K562 (cell line): ENCODE measurements at regions not wholly inside any gene's neighbourhood (a gene's known extent, or its start where the extent isn't known, plus 50 kb on each side); places are given as distances from the start of the nearest gene placed in this dataset.

Experiments used
- ATAC-seq: fragments of 200-7000 bp; cut with Tn5 transposase; 3 replicates; pipeline ENCODE4 v1.9.1; 2020; ENCODE audit warnings: moderate library complexity
- BruUV-seq: library from RNA; stranded (reverse); fragments of 400-500 nt; replicated peaks from 2 replicates; lab custom pipeline; 2021; lab: Mats Ljungman, UMichigan
- CTCF ChIA-PET: fragments of 300-600 bp; formaldehyde crosslinking; extraction: SDS; loops from one replicate; lab custom pipeline; 2021; ENCODE audit warnings: low intra/inter-chr PET ratio; lab: Yijun Ruan, JAX
- POLR2A ChIA-PET: fragments of 300-600, 350-650 bp; sonication (Branson Sonifier 250); formaldehyde crosslinking; extraction: SDS; loops from one replicate; lab custom pipeline; 2021; ENCODE audit warnings: antibody characterized with exemption, inconsistent platforms; lab: Yijun Ruan, JAX
- DNase-seq, 4 experiments: peaks; one replicate each; pipeline versions ENCODE4 v3.0.0 to v3.0.0-alpha.2; 2011 to 2018; ENCODE audit warnings: low spot score in 3 of 4, mixed read lengths in 3 of 4; ENCODE audit errors: extremely low read depth in 1 of 4
- FAIRE-seq: peaks from 2 replicates; lab custom pipeline; 2011; peaks lifted over from hg19 to GRCh38; lab: Jason Lieb, UNC
- H2AFZ ChIP-seq: 2 replicates; pipeline ENCODE4 v1.6.0; 2011; ENCODE audit warnings: low read depth, low read length, control low read depth, inconsistent platforms
- H3K27ac ChIP-seq: fragments of 200-600 bp; 3 replicates; pipeline ENCODE4 v1.8.0; 2011; ENCODE audit warnings: low read depth, mild to moderate bottlenecking, control low read depth, inconsistent platforms, low read length, moderate library complexity, mixed read lengths; ENCODE audit errors: extremely low read depth
- H3K27me3 ChIP-seq, 2 experiments: fragments of 300-600 bp in 1 of 2; 2 replicates in 1 of 2; 3 replicates in 1 of 2; pipeline versions ENCODE4 v1.6.0 to v1.8.0; 2011; ENCODE audit warnings: inconsistent platforms in 2 of 2, low read length in 2 of 2, mild to moderate bottlenecking in 1 of 2, mixed read lengths in 1 of 2, moderate library complexity in 1 of 2; ENCODE audit not compliant: control insufficient read depth in 2 of 2, insufficient read depth in 2 of 2
- H3K36me3 ChIP-seq: fragments of 300-600 bp; 3 replicates; pipeline ENCODE4 v1.8.0; 2011; ENCODE audit warnings: mild to moderate bottlenecking, low read length, inconsistent platforms; ENCODE audit not compliant: control insufficient read depth, insufficient read depth
- H3K4me1 ChIP-seq, 2 experiments: fragments of 200-600 bp in 1 of 2; replicated peaks in 1 of 2; 2 replicates in 1 of 2; 3 replicates in 1 of 2; pipeline versions ENCODE4 v1.5.1 to v1.8.0; 2011; ENCODE audit warnings: inconsistent platforms in 2 of 2, low read length in 2 of 2, mild to moderate bottlenecking in 1 of 2, mixed read lengths in 1 of 2, moderate library complexity in 1 of 2; ENCODE audit not compliant: control insufficient read depth in 2 of 2, insufficient read depth in 2 of 2
- H3K4me2 ChIP-seq: 2 replicates; pipeline ENCODE4 v1.6.1; 2011; ENCODE audit warnings: low read length, control low read depth, inconsistent platforms, mixed read lengths; ENCODE audit not compliant: insufficient read depth
- H3K4me3 ChIP-seq: fragments of 200-600 bp; sonication (generic), shearing (Covaris generic); 2 replicates; pipeline ENCODE4 v1.5.1; 2016; ENCODE audit warnings: control low read depth, inconsistent platforms
- H3K79me2 ChIP-seq: fragments of 200-600 bp; 3 replicates; pipeline ENCODE4 v1.8.0; 2011; ENCODE audit warnings: low read length, inconsistent platforms; ENCODE audit not compliant: control insufficient read depth, insufficient read depth
- H3K9ac ChIP-seq, 2 experiments: 2 replicates each; pipeline versions ENCODE4 v1.6.0 to v1.6.1; 2011; ENCODE audit warnings: low read depth in 2 of 2, low read length in 2 of 2, control low read depth in 1 of 2, inconsistent platforms in 1 of 2, mild to moderate bottlenecking in 1 of 2, mixed read lengths in 1 of 2; ENCODE audit not compliant: insufficient read depth in 1 of 2
- H3K9me1 ChIP-seq: one replicate; pipeline ENCODE4 v1.6.0; 2011; ENCODE audit warnings: inconsistent platforms, mild to moderate bottlenecking, low read length, moderate library complexity; ENCODE audit not compliant: control insufficient read depth, insufficient read depth
- H3K9me3 ChIP-seq: replicated peaks from 2 replicates; pipeline ENCODE4 v1.5.1; 2011; ENCODE audit warnings: low read depth, low read length, inconsistent platforms; ENCODE audit not compliant: control insufficient read depth, insufficient read depth
- H4K20me1 ChIP-seq: replicated peaks from 2 replicates; pipeline ENCODE4 v1.6.1; 2011; ENCODE audit warnings: low read length, inconsistent platforms, mixed read lengths; ENCODE audit not compliant: control insufficient read depth, insufficient read depth
- ADNP ChIP-seq: fragments of 200-800 bp; sonication (Bioruptor generic); IDR thresholded peaks from 2 replicates; pipeline ENCODE4 v1.6.1; 2016; ENCODE audit warnings: missing genetic modification characterization, missing compliant biosample characterization
- ARID2 ChIP-seq: fragments of 450-650 bp; IDR thresholded peaks from 2 replicates; pipeline ENCODE4 v1.6.1; 2017; ENCODE audit warnings: antibody characterized with exemption, mild to moderate bottlenecking
- BCOR ChIP-seq: fragments of 450-650 bp; IDR thresholded peaks from 2 replicates; pipeline ENCODE4 v1.6.1; 2016
- CBX3 ChIP-seq, 2 experiments: IDR thresholded peaks; 1 replicate in 1 of 2; 2 replicates in 1 of 2; pipeline ENCODE4 v1.6.1; 2012; ENCODE audit warnings: inconsistent platforms in 2 of 2, low read length in 2 of 2, borderline replicate concordance in 1 of 2, control low read depth in 1 of 2
- CEBPZ ChIP-seq: fragments of 150-350 bp; IDR thresholded peaks from 2 replicates; pipeline ENCODE4 v1.6.1; 2014; ENCODE audit warnings: low read depth, mild to moderate bottlenecking, low read length, borderline replicate concordance
- CHD4 ChIP-seq: fragments of 200-600 bp; sonication (generic); IDR thresholded peaks from 3 replicates; pipeline ENCODE4 v1.6.1; 2012; ENCODE audit warnings: low read depth, mild to moderate bottlenecking, mixed read lengths, low read length, inconsistent platforms; ENCODE audit not compliant: insufficient read depth, insufficient replicate concordance, poor library complexity, severe bottlenecking
- DPF2 ChIP-seq: fragments of 450-650 bp; IDR thresholded peaks from 2 replicates; pipeline ENCODE4 v1.6.1; 2016
- E2F3 ChIP-seq: fragments of 250-450 bp; sonication (Bioruptor Pico); IDR thresholded peaks from 2 replicates; pipeline ENCODE4 v1.4.0; 2020; ENCODE audit warnings: mild to moderate bottlenecking
- FOS ChIP-seq: IDR thresholded peaks from 3 replicates; pipeline ENCODE4 v1.6.1; 2011; ENCODE audit not compliant: insufficient read length; ENCODE audit errors: extremely low read depth
- GTF2E2 ChIP-seq: fragments of 200-800 bp; sonication (Bioruptor generic); IDR thresholded peaks from 2 replicates; pipeline ENCODE4 v1.6.1; 2016; ENCODE audit warnings: missing genetic modification characterization, missing compliant biosample characterization
- HDAC2 ChIP-seq: fragments of 450-650 bp; IDR thresholded peaks from 2 replicates; pipeline ENCODE4 v1.6.1; 2016; ENCODE audit warnings: mild to moderate bottlenecking
- MBD1 ChIP-seq: fragments of 250-450 bp; sonication (Bioruptor Pico); IDR thresholded peaks from 2 replicates; pipeline ENCODE4 v1.8.0; 2022; ENCODE audit warnings: inconsistent platforms
- MBD2 ChIP-seq: sonication (generic); IDR thresholded peaks from 2 replicates; pipeline ENCODE4 v1.6.1; 2016; ENCODE audit warnings: low read depth, borderline replicate concordance
- NFRKB ChIP-seq: fragments of 450-650 bp; IDR thresholded peaks from 2 replicates; pipeline ENCODE4 v1.6.1; 2016; ENCODE audit warnings: low read depth
- PBX2 ChIP-seq, 2 experiments: IDR thresholded peaks in 1 of 2; conservative IDR thresholded peaks in 1 of 2; 2 replicates each; pipeline ENCODE4 v1.6.1; 2016; ENCODE audit warnings: low read depth in 2 of 2, mild to moderate bottlenecking in 1 of 2, missing compliant biosample characterization in 1 of 2, missing genetic modification characterization in 1 of 2, moderate library complexity in 1 of 2
- SMARCA5 ChIP-seq: fragments of 450-650 bp; IDR thresholded peaks from 2 replicates; pipeline ENCODE4 v1.6.1; 2016
- ZNF263 ChIP-seq: sonication (generic); formaldehyde crosslinking; IDR thresholded peaks from 2 replicates; pipeline ENCODE4 v1.8.0; 2022; ENCODE audit warnings: mild to moderate bottlenecking, missing genetic modification reagents, borderline replicate concordance
- WGBS: fragments of 100-300 bp; shearing (Covaris generic); methylation state at CpG from one replicate; pipeline ENCODE4 v1.1.6; 2016; ENCODE audit warnings: low coverage, mixed read lengths; ENCODE audit not compliant: insufficient coverage; ENCODE audit errors: missing lambda C conversion rate; 5-methylcytosine and 5-hydroxymethylcytosine counted together
- in situ Hi-C: fragments of 300-500 bp; cut with MboI; formaldehyde crosslinking; loops from 4 replicates; pipeline ENCODE4 v1.15.0; 2018; ENCODE audit warnings: inconsistent platforms, mixed read lengths
- intact Hi-C: fragments of 100-400 bp; cut with micrococcal nuclease; formaldehyde crosslinking; loops from 2 replicates; pipeline ENCODE4 v1.14.2; 2022

- WGBS: 67% methylated on average over 6 of the region's 6 CpGs
- peaks cover 7 to 23% of the 10 kb centered on the region in 2 experiments; a peak in 3 of 5 replicates for H3K4me1 ChIP-seq
- DNase-seq: no peak
- H3K27me3 ChIP-seq: no peaks in the 10 kb centered on the region
- CTCF ChIA-PET: no interaction called here
- no peak overlapping the region; the same call in 1 of the 2 replicates for H2AFZ ChIP-seq
- no peaks in the 10 kb centered on the region for H4K20me1 ChIP-seq
- H3K9me1 ChIP-seq: no peaks in the 10 kb centered on the region
- no peaks in the 10 kb centered on the region for H3K36me3 ChIP-seq
- FAIRE-seq: no peak
- POLR2A ChIA-PET: no interaction called here
- H3K9me3 ChIP-seq: 0 out of 2 replicates have a peak, but pooled peaks cover 1% of the 10 kb centered on the region
- intact Hi-C loops (loop anchor here (5.0 kb wide), 1 partner anchor 37 kb away; no protein-coding TSS in a partner anchor), in situ Hi-C loops (loop anchor here (5.0 to 10.0 kb wide), 2 partner anchors 184 to 237 kb away; no protein-coding TSS in a partner anchor)
- ATAC-seq: no peak
- H3K79me2 ChIP-seq: no peaks in the 10 kb centered on the region
- no peak overlapping the region for H3K4me2 ChIP-seq
- H3K9ac ChIP-seq: no peak overlapping the region
- H3K27ac ChIP-seq: no peak overlapping the region
- BruUV-seq: no TSS peak
- no peak overlapping the region for H3K4me3 ChIP-seq
- peak; percentile 94 for TF ChIP-seq BCOR
- peak; percentile 76 for TF ChIP-seq SMARCA5
- TF ChIP-seq NFRKB: no peak
- TF ChIP-seq CHD4: peak; percentile 30
- peak; percentile 29; the same call in 1 of the 2 replicates for TF ChIP-seq HDAC2
- TF ChIP-seq MBD1 (CRISPR knock-in tag): no peak
- TF ChIP-seq DPF2: no peak
- TF ChIP-seq ZNF263 (CRISPR knock-in tag): no peak
- TF ChIP-seq MBD2: no peak
- TF ChIP-seq GTF2E2 (tag): no peak
- peak; percentile 78 for TF ChIP-seq ADNP (tag)
- no peak for TF ChIP-seq E2F3 (CRISPR knock-in tag)
- TF ChIP-seq CEBPZ: no peak
- TF ChIP-seq FOS: no peak
- peak in 1 of 2 experiments; percentile 62; a peak in 1 of 3 replicates for TF ChIP-seq CBX3 (IDR thresholded peaks at IDR 0.05; ENCODE audit: borderline replicate concordance in 1 of 2, low read length in 2 of 2)
- TF ChIP-seq PBX2 (CRISPR knock-in tag; IDR thresholded peaks at IDR 0.05; ENCODE audit: low read depth): no peak
- TF ChIP-seq PBX2 (tag; conservative IDR thresholded peaks at IDR 0.05; ENCODE audit: low read depth): no peak
- TF ChIP-seq ARID2: no peak
Measured at GRCh38 chr14:100660498-100660881, 66.2 kb upstream of the DLK1 start.
